Peyer's patch (tissue), 4 donors: ENCODE measurements at regions not wholly inside any gene's neighbourhood (a gene's known extent, or its start where the extent isn't known, plus 50 kb on each side); places are given as distances from the start of the nearest gene placed in this dataset.

Source experiments
- CTCF ChIP-seq, 6 experiments: fragments of 450-650 bp in 4 of 6; fragments of 200-600 bp in 2 of 6; sonication (generic) in 1 of 6; IDR thresholded peaks; one replicate each; pipeline ENCODE4 v1.5.1; 2017 to 2019; ENCODE audit warnings: antibody characterized with exemption in 6 of 6, mild to moderate bottlenecking in 3 of 6, moderate library complexity in 1 of 6
- POLR2A ChIP-seq, 2 donors: fragments of 450-650 bp; IDR thresholded peaks; one replicate each; pipeline ENCODE4 v1.5.1; 2017; ENCODE audit warnings: antibody characterized with exemption in 2 of 2, mild to moderate bottlenecking in 2 of 2, moderate library complexity in 2 of 2

DNA sequence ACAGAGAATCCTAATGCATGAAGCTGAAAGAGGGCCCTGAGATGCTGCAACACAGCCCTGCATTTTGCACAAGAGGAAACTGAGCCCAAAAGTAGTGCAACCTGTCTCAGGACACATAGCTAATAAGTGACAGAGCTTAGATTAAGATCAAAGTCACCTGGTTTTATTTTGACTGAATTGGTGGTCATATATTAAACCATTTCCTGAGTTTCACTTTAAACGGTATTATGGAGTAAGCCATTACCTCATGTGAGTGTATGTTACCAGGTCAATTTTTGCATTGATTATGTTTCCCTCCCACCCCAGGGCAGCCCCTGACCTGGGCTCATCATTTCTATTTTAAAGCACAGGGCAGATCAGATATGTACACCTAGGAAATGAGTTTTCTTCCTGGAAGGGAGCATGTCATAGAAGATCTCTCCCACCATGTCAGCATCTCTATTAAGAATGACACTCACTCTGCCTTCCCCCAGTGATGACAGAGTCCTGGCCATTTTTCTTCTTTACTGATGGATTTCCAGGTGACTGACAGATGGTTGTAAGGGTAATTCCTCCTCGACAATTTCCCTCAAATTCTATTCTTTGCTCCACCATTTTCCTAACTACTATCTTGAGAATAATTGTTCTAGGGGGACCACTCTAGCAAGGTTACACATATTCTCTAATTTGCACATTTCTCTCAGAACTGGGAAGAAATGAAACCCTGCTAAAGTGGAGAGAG is 441.3 kb upstream of the SLC14A2 start:
- TF ChIP-seq POLR2A (IDR thresholded peaks at IDR 0.05) (no peak), CTCF (IDR thresholded peaks at IDR 0.05) (no peak)
